ENCODE measurements at regions not wholly inside any gene's neighbourhood (a gene's known extent, or its start where the extent isn't known, plus 50 kb on each side); places are given as distances from the start of the nearest gene placed in this dataset.

DNA sequence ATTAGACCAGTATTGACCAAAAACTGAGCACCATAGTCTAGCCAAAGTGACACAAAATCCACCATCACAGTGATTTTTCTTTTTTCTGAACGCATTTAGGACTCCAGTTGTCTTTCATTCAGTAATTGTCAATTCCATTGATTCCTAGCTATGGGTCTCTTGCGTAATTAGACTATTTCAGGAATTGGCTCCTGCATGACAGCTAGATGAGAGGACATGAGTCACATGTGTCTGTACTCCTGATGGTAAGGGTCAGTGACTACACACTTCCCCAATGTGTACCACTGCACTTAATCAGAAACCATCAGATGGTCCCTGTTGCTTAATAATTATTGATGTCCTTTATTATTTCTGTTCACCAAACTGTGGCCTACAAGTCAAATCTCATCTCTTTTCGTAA lies 469.5 kb downstream of the POM121L12 start:
- TF ChIP-seq, protein P1, sequence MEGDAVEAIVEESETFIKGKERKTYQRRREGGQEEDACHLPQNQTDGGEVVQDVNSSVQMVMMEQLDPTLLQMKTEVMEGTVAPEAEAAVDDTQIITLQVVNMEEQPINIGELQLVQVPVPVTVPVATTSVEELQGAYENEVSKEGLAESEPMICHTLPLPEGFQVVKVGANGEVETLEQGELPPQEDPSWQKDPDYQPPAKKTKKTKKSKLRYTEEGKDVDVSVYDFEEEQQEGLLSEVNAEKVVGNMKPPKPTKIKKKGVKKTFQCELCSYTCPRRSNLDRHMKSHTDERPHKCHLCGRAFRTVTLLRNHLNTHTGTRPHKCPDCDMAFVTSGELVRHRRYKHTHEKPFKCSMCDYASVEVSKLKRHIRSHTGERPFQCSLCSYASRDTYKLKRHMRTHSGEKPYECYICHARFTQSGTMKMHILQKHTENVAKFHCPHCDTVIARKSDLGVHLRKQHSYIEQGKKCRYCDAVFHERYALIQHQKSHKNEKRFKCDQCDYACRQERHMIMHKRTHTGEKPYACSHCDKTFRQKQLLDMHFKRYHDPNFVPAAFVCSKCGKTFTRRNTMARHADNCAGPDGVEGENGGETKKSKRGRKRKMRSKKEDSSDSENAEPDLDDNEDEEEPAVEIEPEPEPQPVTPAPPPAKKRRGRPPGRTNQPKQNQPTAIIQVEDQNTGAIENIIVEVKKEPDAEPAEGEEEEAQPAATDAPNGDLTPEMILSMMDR (IDR thresholded peaks at IDR 0.05), result no peak
- no peak for TF ChIP-seq POLR2A (IDR thresholded peaks at IDR 0.05)
